Activated CD4-positive, CD25-positive, alpha-beta regulatory T cell (primary cell): ENCODE measurements at regions not wholly inside any gene's neighbourhood (a gene's known extent, or its start where the extent isn't known, plus 50 kb on each side); places are given as distances from the start of the nearest gene placed in this dataset.

Experiments
- DNase-seq, 4 experiments: peaks; one replicate each; lab custom pipeline; 2025; lab: John Stamatoyannopoulos, UW

- DNase-seq: no peak
These were observed 55.4 kb upstream of the EYA4 start for GRCh38 chr6:133185731-133186130.

GRCh38 chr6:133187114-133187513 is 54.0 kb upstream of the EYA4 start:
- DNase-seq: no peak

- DNase-seq: no peak
These were observed 53.3 kb upstream of the EYA4 start for GRCh38 chr6:133187657-133188453.

GRCh38 chr6:133190912-133191311 is 50.2 kb upstream of the EYA4 start:
- DNase-seq: no peak

GRCh38 chr6:133191323-133191722 is 49.8 kb upstream of the EYA4 start:
- no peak for DNase-seq
